CD14-positive monocyte (primary cell): ENCODE measurements at regions not wholly inside any gene's neighbourhood (a gene's known extent, or its start where the extent isn't known, plus 50 kb on each side); places are given as distances from the start of the nearest gene placed in this dataset.

Experiments
- DNase-seq, 3 donors: peaks; one replicate each; pipeline ENCODE4 v3.0.0-alpha.2; 2011 to 2022
- H2AFZ ChIP-seq: 2 replicates; pipeline ENCODE4 v1.6.0; 2012; ENCODE audit warnings: mild to moderate bottlenecking, low read depth, low read length, inconsistent platforms; ENCODE audit not compliant: insufficient read depth, poor library complexity, severe bottlenecking
- H3K27ac ChIP-seq, 2 donors: 1 replicate in 1 of 2; 2 replicates in 1 of 2; pipeline ENCODE4 v1.5.1; 2012 to 2013; ENCODE audit warnings: low read length in 2 of 2, control low read depth in 1 of 2, inconsistent platforms in 1 of 2, low read depth in 1 of 2, mild to moderate bottlenecking in 1 of 2
- H3K27me3 ChIP-seq, 2 donors: one replicate each; pipeline versions ENCODE4 v1.6.0 to v1.6.1; 2011 to 2013; ENCODE audit warnings: low read length in 2 of 2; ENCODE audit not compliant: control insufficient read depth in 2 of 2, insufficient read depth in 2 of 2
- H3K36me3 ChIP-seq, 2 donors: replicated peaks in 1 of 2; 1 replicate in 1 of 2; 2 replicates in 1 of 2; pipeline versions ENCODE4 v1.5.1 to v1.6.1; 2012 to 2013; ENCODE audit warnings: low read length in 2 of 2, control low read depth in 1 of 2, inconsistent platforms in 1 of 2, mild to moderate bottlenecking in 1 of 2; ENCODE audit not compliant: insufficient read depth in 2 of 2, control insufficient read depth in 1 of 2
- H3K4me1 ChIP-seq, 2 donors: 1 replicate in 1 of 2; 2 replicates in 1 of 2; pipeline versions ENCODE4 v1.5.1 to v1.6.1; 2012 to 2013; ENCODE audit warnings: low read length in 2 of 2, control low read depth in 1 of 2, inconsistent platforms in 1 of 2, mild to moderate bottlenecking in 1 of 2, moderate library complexity in 1 of 2; ENCODE audit not compliant: insufficient read depth in 2 of 2, control insufficient read depth in 1 of 2
- H3K4me2 ChIP-seq: replicated peaks from 2 replicates; pipeline ENCODE3; 2012; ENCODE audit warnings: low read length, moderate library complexity, mild to moderate bottlenecking; ENCODE audit not compliant: poor library complexity, severe bottlenecking; ENCODE audit errors: extremely low read depth
- H3K4me3 ChIP-seq, 3 experiments: fragments of 200-600 bp in 1 of 3; sonication (generic) in 1 of 3; replicated peaks in 1 of 3; 1 replicate in 2 of 3; 2 replicates in 1 of 3; pipeline ENCODE4 v1.5.1; 2011 to 2013; ENCODE audit warnings: low read length in 3 of 3, mild to moderate bottlenecking in 3 of 3, control low read depth in 2 of 3, low read depth in 2 of 3, inconsistent platforms in 1 of 3, moderate library complexity in 1 of 3
- H3K79me2 ChIP-seq: 2 replicates; pipeline ENCODE4 v1.6.0; 2012; ENCODE audit warnings: mild to moderate bottlenecking, control low read depth, inconsistent platforms, low read length, moderate library complexity; ENCODE audit not compliant: insufficient read depth
- H3K9ac ChIP-seq: 2 replicates; pipeline ENCODE4 v1.6.0; 2017; ENCODE audit warnings: low read length, mild to moderate bottlenecking; ENCODE audit not compliant: insufficient read depth, poor library complexity, severe bottlenecking
- H3K9me3 ChIP-seq, 2 donors: replicated peaks in 1 of 2; 1 replicate in 1 of 2; 2 replicates in 1 of 2; pipeline versions ENCODE4 v1.5.1 to v1.6.1; 2012 to 2013; ENCODE audit warnings: low read length in 2 of 2, control low read depth in 1 of 2; ENCODE audit not compliant: control insufficient read depth in 1 of 2, insufficient read depth in 1 of 2
- H4K20me1 ChIP-seq: 2 replicates; pipeline ENCODE4 v1.6.0; 2012; ENCODE audit warnings: mild to moderate bottlenecking, low read length, control low read depth, moderate library complexity; ENCODE audit not compliant: insufficient read depth
- H3K27ac Mint-ChIP-seq, 7 donors: one replicate each; pipeline ENCODE4 v1.8.0; 2020; ENCODE audit warnings: mild to moderate bottlenecking in 7 of 7, mixed read lengths in 7 of 7, moderate library complexity in 6 of 7, inconsistent platforms in 2 of 7
- H3K27me3 Mint-ChIP-seq, 3 donors: one replicate each; pipeline ENCODE4 v1.8.0; 2021 to 2022; ENCODE audit warnings: low read depth in 3 of 3, mild to moderate bottlenecking in 3 of 3, mixed read lengths in 3 of 3, moderate library complexity in 3 of 3, inconsistent platforms in 1 of 3
- H3K36me3 Mint-ChIP-seq, 2 donors: one replicate each; pipeline ENCODE4 v1.8.0; 2020; ENCODE audit warnings: mixed read lengths in 2 of 2, inconsistent platforms in 1 of 2, mild to moderate bottlenecking in 1 of 2
- H3K4me1 Mint-ChIP-seq: one replicate; pipeline ENCODE4 v1.8.0; 2020; ENCODE audit warnings: mild to moderate bottlenecking, mixed read lengths
- H3K4me3 Mint-ChIP-seq, 2 donors: one replicate each; pipeline ENCODE4 v1.8.0; 2020; ENCODE audit warnings: mild to moderate bottlenecking in 2 of 2, mixed read lengths in 2 of 2, moderate library complexity in 1 of 2
- H3K9me3 Mint-ChIP-seq, 7 donors: one replicate each; pipeline ENCODE4 v1.8.0; 2020 to 2022; ENCODE audit warnings: mixed read lengths in 7 of 7, mild to moderate bottlenecking in 6 of 7, moderate library complexity in 6 of 7, inconsistent platforms in 2 of 7
- CTCF ChIP-seq: fragments of 200-600 bp; IDR thresholded peaks from one replicate; pipeline ENCODE4 v1.8.0; 2022; ENCODE audit warnings: antibody characterized with exemption, mild to moderate bottlenecking
- WGBS: methylation state at CpG from one replicate; pipeline ENCODE4 v1.1.5; 2013; ENCODE audit warnings: missing lambda C conversion rate; ENCODE audit not compliant: insufficient coverage; 5-methylcytosine and 5-hydroxymethylcytosine counted together
- intact Hi-C, 2 donors: fragments of 100-400 bp; cut with micrococcal nuclease; formaldehyde crosslinking; loops; one replicate each; pipeline versions ENCODE4 v1.15.0 to v1.15.1; 2023

- no CpG with 5 or more reads among the region's 9 CpGs for WGBS
- Histone ChIP-seq H3K4me2 (no peak overlapping the region), H3K79me2 (no peaks in the 10 kb centered on the region), H3K36me3 (no peaks in the 10 kb centered on the region), H2AFZ (no peak overlapping the region), H3K9ac (no peak overlapping the region), H3K4me1 (no peaks in the 10 kb centered on the region), H3K4me3 (no peak overlapping the region), H3K27me3 (no peaks in the 10 kb centered on the region), H3K9me3 (no peaks in the 10 kb centered on the region), H3K27ac (no peak overlapping the region), H4K20me1 (no peaks in the 10 kb centered on the region)
- intact Hi-C loops = no loop called here
- Mint-ChIP-seq H3K9me3 (peaks cover 0 to 5% (median 3%) of the 10 kb centered on the region in 7 donors), H3K4me3 (no peak overlapping the region), H3K27me3 (no peaks in the 10 kb centered on the region), H3K36me3 (no peaks in the 10 kb centered on the region), H3K27ac (no peak overlapping the region), H3K4me1 (no peaks in the 10 kb centered on the region)
- TF ChIP-seq CTCF = no peak
- DNase-seq = no peak
These were observed 139.8 kb upstream of the UBE2E3 start for GRCh38 chr2:180840641-180841040.

GRCh38 chr2:180829836-180830235 lies 150.6 kb upstream of the UBE2E3 start:
- H2AFZ ChIP-seq = no peak overlapping the region
- H3K9me3 ChIP-seq = no peaks in the 10 kb centered on the region

More at GRCh38 chr2:180829836-180830235, 150.6 kb upstream of the UBE2E3 start:
- no peak overlapping the region for H3K27ac ChIP-seq
- no peaks in the 10 kb centered on the region for H3K36me3 ChIP-seq
- Mint-ChIP-seq H3K9me3 (peaks cover 0 to 9% (median 2%) of the 10 kb centered on the region in 7 donors), H3K27ac (no peak overlapping the region), H3K27me3 (peaks cover 0 to 2% (median 0%) of the 10 kb centered on the region in 3 donors), H3K4me3 (no peak overlapping the region), H3K36me3 (no peaks in the 10 kb centered on the region), H3K4me1 (no peaks in the 10 kb centered on the region)
- H3K4me1 ChIP-seq = no peaks in the 10 kb centered on the region
- H3K4me2 ChIP-seq = no peak overlapping the region
- no peak overlapping the region for H3K9ac ChIP-seq
- no peak overlapping the region for H3K4me3 ChIP-seq
- DNase-seq = no peak
- TF ChIP-seq CTCF = no peak
- intact Hi-C loops = no loop called here
- H4K20me1 ChIP-seq = no peaks in the 10 kb centered on the region
- no peaks in the 10 kb centered on the region for H3K27me3 ChIP-seq
- H3K79me2 ChIP-seq = no peaks in the 10 kb centered on the region
